Mononuclear cell (primary cell): ENCODE measurements at regions not wholly inside any gene's neighbourhood (a gene's known extent, or its start where the extent isn't known, plus 50 kb on each side); places are given as distances from the start of the nearest gene placed in this dataset.
"Not testable (repeated sequence)": the region's sequence is repeated elsewhere in the genome, so short reads cannot be mapped to it uniquely, and the experiment has no call there.

Experiments used
- H3K27me3 ChIP-seq: 2 replicates; pipeline ENCODE4 v1.6.0; 2011; ENCODE audit warnings: low read length, control low read depth; ENCODE audit not compliant: insufficient read depth
- H3K4me1 ChIP-seq: 2 replicates; pipeline ENCODE4 v1.5.1; 2011; ENCODE audit warnings: mild to moderate bottlenecking, low read length, control low read depth; ENCODE audit not compliant: insufficient read depth
- H3K4me3 ChIP-seq: 2 replicates; pipeline ENCODE4 v1.5.1; 2011; ENCODE audit warnings: mild to moderate bottlenecking, low read length, moderate library complexity
- H3K9me3 ChIP-seq: 2 replicates; pipeline ENCODE4 v1.5.1; 2011; ENCODE audit warnings: low read depth, mild to moderate bottlenecking, control low read depth, low read length

DNA sequence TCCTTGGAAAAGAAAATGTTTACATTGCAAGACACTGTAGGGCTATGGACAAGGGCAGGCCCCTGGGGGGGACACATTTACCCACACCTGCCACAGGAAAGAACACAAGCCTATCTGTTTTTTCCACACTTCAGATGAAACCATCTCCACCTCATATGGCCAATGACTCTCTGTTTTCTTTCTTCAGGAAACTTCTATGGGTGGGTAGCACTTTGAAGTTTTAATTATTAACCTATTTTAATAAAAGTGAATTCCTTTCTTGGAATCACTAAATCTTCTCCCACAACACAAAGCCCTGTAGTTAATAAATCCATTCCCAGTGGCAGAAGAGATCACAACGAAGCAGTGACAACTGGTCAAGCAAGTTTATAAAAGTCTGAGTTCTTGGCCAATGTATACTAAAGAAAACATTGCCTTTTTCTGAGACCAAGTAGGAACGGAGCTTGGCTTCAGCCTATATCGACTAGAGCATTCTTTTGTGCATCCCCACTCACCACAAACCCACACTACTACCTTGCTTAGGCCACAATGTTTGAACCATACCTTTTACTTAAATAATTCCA, 125.1 kb upstream of the CARMIL1 start:
- H3K4me3 ChIP-seq = no peak overlapping the region

DNA sequence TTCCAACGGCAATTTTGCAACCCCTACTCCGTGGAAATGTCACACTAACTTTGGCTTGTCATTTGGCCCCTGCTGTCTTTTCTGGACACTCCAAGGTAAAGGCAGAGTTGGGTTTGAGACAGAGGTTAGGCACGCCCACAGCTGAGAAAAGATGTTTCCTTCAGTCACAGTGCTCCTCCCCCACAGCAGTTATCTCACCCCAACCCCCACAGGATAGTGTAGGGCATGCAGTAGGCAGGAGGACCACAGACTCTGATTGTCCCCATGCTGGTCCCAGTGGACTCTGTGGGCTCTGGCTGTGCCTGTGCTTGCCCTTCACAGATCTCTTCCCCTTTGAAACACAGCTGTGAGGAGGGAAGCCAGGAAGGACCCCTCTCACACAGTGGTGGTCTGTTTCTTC, 124.0 kb upstream of the CARMIL1 start:
- Histone ChIP-seq H3K4me1 (no peaks in the 10 kb centered on the region), H3K4me3 (no peak overlapping the region), H3K27me3 (no peaks in the 10 kb centered on the region), H3K9me3 (peaks cover 5% of the 10 kb centered on the region)

More for the DNA sequence above, 125.1 kb upstream of the CARMIL1 start:
- no peaks in the 10 kb centered on the region for H3K27me3 ChIP-seq
- H3K4me1 ChIP-seq = no peaks in the 10 kb centered on the region
- peaks cover 9% of the 10 kb centered on the region for H3K9me3 ChIP-seq

DNA sequence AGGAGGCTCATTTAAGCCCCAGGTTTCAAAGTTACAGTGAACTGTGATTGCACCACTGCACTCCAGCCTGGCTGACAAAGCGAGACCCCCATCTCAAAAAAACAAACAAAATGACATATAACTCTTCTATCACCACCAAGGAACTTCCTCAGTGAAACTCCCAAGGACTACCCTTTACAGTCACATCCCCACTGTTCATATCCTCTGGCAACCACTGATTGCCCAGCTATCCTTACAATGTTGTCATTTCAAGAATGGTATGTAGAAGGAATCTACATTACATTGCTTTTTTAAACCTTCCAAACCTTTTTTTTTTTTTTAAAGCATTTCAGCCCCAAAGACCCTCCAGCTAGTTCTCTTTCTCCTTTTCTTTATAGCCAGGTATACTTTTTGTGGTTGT, 123.1 kb upstream of the CARMIL1 start:
- Histone ChIP-seq H3K4me1 (no peaks in the 10 kb centered on the region), H3K4me3 (no peak overlapping the region), H3K9me3 (peaks cover 5% of the 10 kb centered on the region), H3K27me3 (no peaks in the 10 kb centered on the region)

- no peak overlapping the region for H3K4me3 ChIP-seq
- H3K4me1 ChIP-seq = no peaks in the 10 kb centered on the region
- H3K9me3 ChIP-seq = peaks cover 5% of the 10 kb centered on the region
- no peaks in the 10 kb centered on the region for H3K27me3 ChIP-seq
Measured at GRCh38 chr6:25157183-25157582, 122.0 kb upstream of the CARMIL1 start.

DNA sequence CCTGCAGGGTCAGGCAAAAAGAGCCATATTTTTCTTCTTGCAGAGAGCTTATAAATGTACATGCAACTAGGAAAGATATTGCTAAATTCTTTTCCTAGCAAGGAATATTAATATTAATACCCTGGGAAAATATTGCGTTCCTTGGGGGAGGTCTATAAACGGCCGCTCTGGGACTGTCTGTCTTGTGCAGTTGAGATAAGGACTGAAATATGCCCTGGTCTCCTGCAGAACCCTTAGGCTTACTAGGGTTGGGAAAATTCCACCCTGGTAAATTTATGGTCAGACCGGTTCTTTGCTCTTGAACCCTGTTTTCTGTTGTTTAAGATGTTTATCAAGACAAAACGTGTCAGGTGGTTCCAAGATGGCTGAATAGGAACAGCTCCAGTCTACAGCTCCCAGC, 121.3 kb upstream of the CARMIL1 start:
- H3K9me3 ChIP-seq = peaks cover 5% of the 10 kb centered on the region
- no peaks in the 10 kb centered on the region for H3K4me1 ChIP-seq
- no peaks in the 10 kb centered on the region for H3K27me3 ChIP-seq
- no peak overlapping the region for H3K4me3 ChIP-seq

GRCh38 chr6:25160134-25160533, 119.0 kb upstream of the CARMIL1 start:
- not testable (repeated sequence) for H3K4me1 ChIP-seq, H3K9me3 ChIP-seq

DNA sequence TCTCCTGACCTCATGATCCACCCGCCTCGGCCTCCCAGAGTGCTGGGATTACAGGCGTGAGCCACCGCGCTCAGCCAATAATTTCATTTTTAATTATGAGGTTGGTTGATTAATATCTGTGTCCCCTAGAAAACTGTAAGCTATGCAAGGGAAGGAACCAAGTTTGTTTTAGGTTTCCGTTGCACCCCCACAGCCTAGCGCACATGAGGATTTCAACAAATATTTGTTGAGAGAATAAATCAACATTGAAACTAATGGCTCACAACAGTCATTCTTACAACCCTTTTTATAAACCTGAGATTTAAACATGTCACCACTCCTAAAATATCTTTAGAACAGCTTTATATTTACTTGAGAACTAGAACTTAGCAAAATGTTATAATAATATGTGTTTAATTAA, 114.0 kb upstream of the CARMIL1 start:
- Histone ChIP-seq H3K4me1 (peaks cover 52% of the 10 kb centered on the region), H3K4me3 (no peak overlapping the region), H3K27me3 (no peaks in the 10 kb centered on the region), H3K9me3 (no peaks in the 10 kb centered on the region)

More at GRCh38 chr6:25160134-25160533, 119.0 kb upstream of the CARMIL1 start:
- not testable (repeated sequence) for H3K4me3 ChIP-seq, H3K27me3 ChIP-seq

- Histone ChIP-seq H3K4me3 (no peak overlapping the region), H3K4me1 (peaks cover 56% of the 10 kb centered on the region)
Measured at GRCh38 chr6:25165800-25166199, 113.4 kb upstream of the CARMIL1 start.

DNA sequence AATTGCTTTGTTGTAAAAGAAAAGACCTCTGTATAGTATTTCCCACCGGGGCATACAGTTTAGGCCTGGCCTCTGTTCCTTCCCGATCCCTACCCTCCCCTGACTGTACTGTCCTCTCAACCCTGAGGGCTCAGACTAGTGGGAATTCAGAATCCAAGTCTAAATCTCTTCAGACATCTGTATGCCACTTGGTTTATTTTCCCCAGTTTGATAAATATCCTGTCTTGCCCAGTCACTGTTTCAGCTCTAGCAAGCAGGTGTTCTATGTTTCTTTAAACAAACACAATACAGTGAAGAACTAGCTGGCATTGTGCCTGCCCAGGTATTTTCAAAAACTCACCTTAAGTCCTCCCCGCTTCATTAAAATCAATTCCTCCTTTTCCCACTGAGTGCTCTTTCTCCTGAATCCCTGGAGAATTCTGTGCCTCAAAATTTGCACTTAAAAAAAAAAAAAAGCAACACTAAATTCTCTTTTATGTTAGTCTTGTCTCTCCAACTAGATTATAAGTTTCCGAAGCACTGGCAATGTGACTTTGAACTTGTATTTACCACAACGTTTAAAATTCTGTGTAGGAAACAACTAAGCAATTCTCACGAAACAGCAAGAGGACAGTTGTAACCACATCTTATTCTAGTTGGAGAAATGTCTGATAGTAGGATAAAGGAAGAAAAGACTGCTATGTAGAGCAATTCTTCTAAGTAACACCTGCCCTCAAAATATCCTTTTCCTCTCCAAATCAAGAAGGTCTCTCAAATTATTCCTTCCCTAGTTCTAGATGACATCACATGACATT, 112.0 kb upstream of the CARMIL1 start:
- Histone ChIP-seq H3K4me1 (peaks cover 56% of the 10 kb centered on the region), H3K27me3 (no peaks in the 10 kb centered on the region), H3K4me3 (no peak overlapping the region), H3K9me3 (no peaks in the 10 kb centered on the region)

More at GRCh38 chr6:25165800-25166199, 113.4 kb upstream of the CARMIL1 start:
- Histone ChIP-seq H3K27me3 (no peaks in the 10 kb centered on the region), H3K9me3 (no peaks in the 10 kb centered on the region)

- Histone ChIP-seq H3K27me3 (no peaks in the 10 kb centered on the region), H3K9me3 (no peaks in the 10 kb centered on the region), H3K4me1 (peaks cover 60% of the 10 kb centered on the region), H3K4me3 (no peak overlapping the region)
Measured at GRCh38 chr6:25167961-25168360, 111.2 kb upstream of the CARMIL1 start.

DNA sequence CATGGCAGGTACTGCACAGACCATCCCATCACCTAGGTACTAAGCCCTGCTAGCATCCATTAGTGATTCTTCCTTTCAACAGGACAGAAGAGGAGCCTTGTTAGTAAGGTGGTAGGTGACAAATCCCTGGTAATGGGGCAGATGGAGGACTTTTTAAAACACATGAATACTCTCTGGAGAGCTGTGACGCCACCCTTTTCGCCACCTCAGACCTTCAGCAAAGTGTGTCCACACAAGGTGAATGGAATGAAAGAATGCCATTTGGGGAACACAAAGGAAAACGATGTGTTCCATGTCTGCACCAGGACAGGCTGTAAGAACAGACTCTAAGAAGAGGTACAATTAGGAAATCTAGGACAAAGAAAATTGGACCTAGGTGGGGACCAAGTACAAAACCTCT, 110.5 kb upstream of the CARMIL1 start:
- peaks cover 66% of the 10 kb centered on the region for H3K4me1 ChIP-seq
- H3K9me3 ChIP-seq = no peaks in the 10 kb centered on the region
- H3K4me3 ChIP-seq = no peak overlapping the region
- H3K27me3 ChIP-seq = no peaks in the 10 kb centered on the region

DNA sequence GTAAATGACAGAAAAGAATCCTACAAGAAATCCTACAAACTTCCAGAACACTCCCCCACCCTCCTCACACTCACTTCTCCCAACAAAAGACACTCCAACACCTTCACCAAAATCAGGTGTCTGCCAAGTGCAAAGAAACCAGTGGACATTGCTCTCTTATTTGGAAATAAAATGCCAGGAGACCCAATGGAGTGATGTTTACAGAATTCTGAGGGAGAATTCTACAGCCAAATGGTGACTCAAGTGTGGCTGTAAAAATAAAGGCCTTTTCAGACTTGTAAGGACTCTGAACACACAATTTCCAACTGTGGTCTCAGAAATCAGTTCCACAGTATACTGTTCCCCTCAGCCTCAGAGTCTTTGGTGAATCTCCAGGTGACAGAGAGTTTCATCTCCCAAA, 109.6 kb upstream of the CARMIL1 start:
- Histone ChIP-seq H3K4me1 (peaks cover 74% of the 10 kb centered on the region), H3K9me3 (no peaks in the 10 kb centered on the region), H3K4me3 (no peak overlapping the region), H3K27me3 (no peaks in the 10 kb centered on the region)

DNA sequence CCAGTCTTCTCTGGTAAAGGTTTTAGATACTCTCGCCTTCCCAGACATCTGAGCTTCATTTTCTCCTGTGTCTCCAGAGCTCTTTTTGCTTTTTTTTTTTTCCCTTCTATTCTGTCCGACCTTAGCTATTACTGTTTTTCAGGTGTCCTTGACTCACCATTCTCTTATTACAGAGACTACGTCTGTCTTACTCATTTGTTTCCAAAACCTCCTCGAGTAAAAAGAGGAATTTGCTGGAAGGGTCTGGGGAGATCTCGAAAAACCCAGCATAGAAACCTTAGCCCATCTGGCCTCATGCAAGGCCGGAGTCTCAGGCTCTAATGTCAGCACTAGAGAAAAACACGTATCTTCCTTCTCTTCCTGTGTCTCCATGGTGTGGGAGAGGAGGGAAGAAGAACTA, 109.2 kb upstream of the CARMIL1 start:
- H3K9me3 ChIP-seq = no peaks in the 10 kb centered on the region
- H3K4me1 ChIP-seq = peaks cover 73% of the 10 kb centered on the region

DNA sequence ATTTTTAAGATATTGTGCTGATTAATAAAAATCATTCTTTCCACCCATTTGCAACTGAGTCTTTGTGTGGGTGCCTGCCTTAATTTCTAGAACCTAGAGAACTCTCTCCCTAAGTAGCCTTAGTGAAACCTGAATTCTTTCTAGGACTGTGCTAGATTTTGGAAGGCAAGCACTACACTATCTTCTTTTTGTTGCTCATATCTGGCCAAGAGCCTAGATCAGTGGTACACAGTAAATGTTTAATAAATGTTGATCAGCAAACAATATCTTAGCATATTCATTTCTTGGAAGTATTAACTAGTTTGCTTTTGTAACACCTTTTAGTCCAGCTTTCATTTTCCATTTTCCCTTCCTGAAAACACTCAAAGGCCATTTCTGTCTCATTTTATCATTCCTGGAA, 108.5 kb upstream of the CARMIL1 start:
- Histone ChIP-seq H3K27me3 (no peaks in the 10 kb centered on the region), H3K4me3 (no peak overlapping the region), H3K9me3 (no peaks in the 10 kb centered on the region), H3K4me1 (peaks cover 75% of the 10 kb centered on the region)

More for the DNA sequence above, 109.2 kb upstream of the CARMIL1 start:
- no peaks in the 10 kb centered on the region for H3K27me3 ChIP-seq
- no peak overlapping the region for H3K4me3 ChIP-seq

- Histone ChIP-seq H3K4me1 (peaks cover 70% of the 10 kb centered on the region), H3K4me3 (no peak overlapping the region), H3K9me3 (no peaks in the 10 kb centered on the region), H3K27me3 (no peaks in the 10 kb centered on the region)
Measured at GRCh38 chr6:25171301-25171700, 107.9 kb upstream of the CARMIL1 start.

DNA sequence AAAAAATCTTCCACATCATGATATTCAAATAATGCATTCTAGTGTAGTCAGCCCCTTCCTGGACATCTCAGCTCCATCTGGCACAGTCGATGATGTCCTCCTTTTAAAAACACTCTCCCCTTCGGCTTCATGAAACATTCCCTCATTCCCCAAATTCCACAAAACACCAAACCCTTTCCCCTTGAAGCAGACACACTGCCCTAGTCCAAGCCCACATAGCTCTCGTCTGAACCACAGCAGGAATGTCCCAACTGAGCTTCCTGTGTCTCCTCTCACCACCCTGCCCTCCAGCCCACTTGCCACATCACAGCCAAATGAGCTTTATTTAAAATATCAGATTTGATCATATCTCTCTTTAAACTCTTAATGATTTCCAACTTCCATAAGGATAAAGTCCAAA, 106.4 kb upstream of the CARMIL1 start:
- H3K4me1 ChIP-seq = peaks cover 58% of the 10 kb centered on the region

More for the DNA sequence above, 106.4 kb upstream of the CARMIL1 start:
- H3K4me3 ChIP-seq = no peak overlapping the region
- H3K27me3 ChIP-seq = no peaks in the 10 kb centered on the region
- H3K9me3 ChIP-seq = no peaks in the 10 kb centered on the region
